ENCODE measurements at regions not wholly inside any gene's neighbourhood (a gene's known extent, or its start where the extent isn't known, plus 50 kb on each side); places are given as distances from the start of the nearest gene placed in this dataset.
"Not testable (repeated sequence)": the region's sequence is repeated elsewhere in the genome, so short reads cannot be mapped to it uniquely, and the experiment has no call there.

- not testable (repeated sequence) for H3K4me3 ChIP-seq (ENCODE audit: low read length in 3 of 3); H3K27ac ChIP-seq (ENCODE audit: low read depth, low read length); H3K4me1 ChIP-seq (ENCODE audit: control insufficient read depth in 3 of 3, insufficient read depth in 3 of 3, low read length in 3 of 3); H3K9ac ChIP-seq (ENCODE audit: low read depth in 1 of 3, low read length in 3 of 3); H3K27me3 ChIP-seq (ENCODE audit: control insufficient read depth in 3 of 3, insufficient read depth in 3 of 3, low read length in 3 of 3); H3K9me3 ChIP-seq (ENCODE audit: control insufficient read depth in 3 of 3, low read length in 3 of 3); H3K36me3 ChIP-seq (ENCODE audit: control insufficient read depth in 3 of 3, insufficient read depth in 3 of 3, low read length in 3 of 3)
These were observed 597.8 kb downstream of the TTLL7 start for GRCh38 chr1:83401146-83401545.

- not testable (repeated sequence) for H3K27ac ChIP-seq (ENCODE audit: low read depth, low read length); H3K36me3 ChIP-seq (ENCODE audit: control insufficient read depth in 3 of 3, insufficient read depth in 3 of 3, low read length in 3 of 3); H3K9ac ChIP-seq (ENCODE audit: low read depth in 1 of 3, low read length in 3 of 3); H3K4me3 ChIP-seq (ENCODE audit: low read length in 3 of 3); H3K27me3 ChIP-seq (ENCODE audit: control insufficient read depth in 3 of 3, insufficient read depth in 3 of 3, low read length in 3 of 3); H3K9me3 ChIP-seq (ENCODE audit: control insufficient read depth in 3 of 3, low read length in 3 of 3); H3K4me1 ChIP-seq (ENCODE audit: control insufficient read depth in 3 of 3, insufficient read depth in 3 of 3, low read length in 3 of 3)
These were observed 598.8 kb downstream of the TTLL7 start for GRCh38 chr1:83400173-83400572.

GRCh38 chr1:83398125-83398524, 600.8 kb downstream of the TTLL7 start:
- not testable (repeated sequence) for H3K36me3 ChIP-seq (ENCODE audit: control insufficient read depth in 3 of 3, insufficient read depth in 3 of 3, low read length in 3 of 3); H3K27me3 ChIP-seq (ENCODE audit: control insufficient read depth in 3 of 3, insufficient read depth in 3 of 3, low read length in 3 of 3); H3K4me1 ChIP-seq (ENCODE audit: control insufficient read depth in 3 of 3, insufficient read depth in 3 of 3, low read length in 3 of 3); H3K9me3 ChIP-seq (ENCODE audit: control insufficient read depth in 3 of 3, low read length in 3 of 3); H3K27ac ChIP-seq (ENCODE audit: low read depth, low read length); H3K9ac ChIP-seq (ENCODE audit: low read depth in 1 of 3, low read length in 3 of 3); H3K4me3 ChIP-seq (ENCODE audit: low read length in 3 of 3)

GRCh38 chr1:83395130-83395529, 603.8 kb downstream of the TTLL7 start:
- not testable (repeated sequence) for H3K4me3 ChIP-seq (ENCODE audit: low read length in 3 of 3); H3K9me3 ChIP-seq (ENCODE audit: control insufficient read depth in 3 of 3, low read length in 3 of 3); H3K9ac ChIP-seq (ENCODE audit: low read depth in 1 of 3, low read length in 3 of 3); H3K27me3 ChIP-seq (ENCODE audit: control insufficient read depth in 3 of 3, insufficient read depth in 3 of 3, low read length in 3 of 3); H3K36me3 ChIP-seq (ENCODE audit: control insufficient read depth in 3 of 3, insufficient read depth in 3 of 3, low read length in 3 of 3); H3K27ac ChIP-seq (ENCODE audit: low read depth, low read length); H3K4me1 ChIP-seq (ENCODE audit: control insufficient read depth in 3 of 3, insufficient read depth in 3 of 3, low read length in 3 of 3)

GRCh38 chr1:83386946-83387345, 612.0 kb downstream of the TTLL7 start:
- not testable (repeated sequence) for H3K9me3 ChIP-seq (ENCODE audit: control insufficient read depth in 3 of 3, low read length in 3 of 3); H3K27ac ChIP-seq (ENCODE audit: low read depth, low read length); H3K9ac ChIP-seq (ENCODE audit: low read depth in 1 of 3, low read length in 3 of 3); H3K4me3 ChIP-seq (ENCODE audit: low read length in 3 of 3); H3K4me1 ChIP-seq (ENCODE audit: control insufficient read depth in 3 of 3, insufficient read depth in 3 of 3, low read length in 3 of 3); H3K36me3 ChIP-seq (ENCODE audit: control insufficient read depth in 3 of 3, insufficient read depth in 3 of 3, low read length in 3 of 3); H3K27me3 ChIP-seq (ENCODE audit: control insufficient read depth in 3 of 3, insufficient read depth in 3 of 3, low read length in 3 of 3)

GRCh38 chr1:83383107-83383506, 615.8 kb downstream of the TTLL7 start:
- not testable (repeated sequence) for H3K4me1 ChIP-seq (ENCODE audit: control insufficient read depth in 3 of 3, insufficient read depth in 3 of 3, low read length in 3 of 3); H3K27me3 ChIP-seq (ENCODE audit: control insufficient read depth in 3 of 3, insufficient read depth in 3 of 3, low read length in 3 of 3); H3K36me3 ChIP-seq (ENCODE audit: control insufficient read depth in 3 of 3, insufficient read depth in 3 of 3, low read length in 3 of 3)

GRCh38 chr1:83373018-83373417, 625.9 kb downstream of the TTLL7 start:
- H3K4me3 ChIP-seq (ENCODE audit: low read length in 3 of 3); H3K27ac ChIP-seq (ENCODE audit: low read depth, low read length); H3K27me3 ChIP-seq (ENCODE audit: control insufficient read depth in 3 of 3, insufficient read depth in 3 of 3, low read length in 3 of 3); H3K4me1 ChIP-seq (ENCODE audit: control insufficient read depth in 3 of 3, insufficient read depth in 3 of 3, low read length in 3 of 3); H3K9me3 ChIP-seq (ENCODE audit: control insufficient read depth in 3 of 3, low read length in 3 of 3); H3K9ac ChIP-seq (ENCODE audit: low read depth in 1 of 3, low read length in 3 of 3); H3K36me3 ChIP-seq (ENCODE audit: control insufficient read depth in 3 of 3, insufficient read depth in 3 of 3, low read length in 3 of 3): not testable (repeated sequence)

More at GRCh38 chr1:83383107-83383506, 615.8 kb downstream of the TTLL7 start:
- H3K9me3 ChIP-seq (ENCODE audit: control insufficient read depth in 3 of 3, low read length in 3 of 3); H3K9ac ChIP-seq (ENCODE audit: low read depth in 1 of 3, low read length in 3 of 3); H3K4me3 ChIP-seq (ENCODE audit: low read length in 3 of 3); H3K27ac ChIP-seq (ENCODE audit: low read depth, low read length): not testable (repeated sequence)

- not testable (repeated sequence) for H3K27ac ChIP-seq (ENCODE audit: low read depth, low read length)
These were observed 629.1 kb downstream of the TTLL7 start for GRCh38 chr1:83369853-83370252.

GRCh38 chr1:83365320-83365719, 633.6 kb downstream of the TTLL7 start:
- H3K9ac ChIP-seq (ENCODE audit: low read depth in 1 of 3, low read length in 3 of 3); H3K27me3 ChIP-seq (ENCODE audit: control insufficient read depth in 3 of 3, insufficient read depth in 3 of 3, low read length in 3 of 3); H3K9me3 ChIP-seq (ENCODE audit: control insufficient read depth in 3 of 3, low read length in 3 of 3); H3K36me3 ChIP-seq (ENCODE audit: control insufficient read depth in 3 of 3, insufficient read depth in 3 of 3, low read length in 3 of 3); H3K4me3 ChIP-seq (ENCODE audit: low read length in 3 of 3); H3K27ac ChIP-seq (ENCODE audit: low read depth, low read length); H3K4me1 ChIP-seq (ENCODE audit: control insufficient read depth in 3 of 3, insufficient read depth in 3 of 3, low read length in 3 of 3): not testable (repeated sequence)

More at GRCh38 chr1:83369853-83370252, 629.1 kb downstream of the TTLL7 start:
- not testable (repeated sequence) for H3K4me3 ChIP-seq (ENCODE audit: low read length in 3 of 3); H3K9ac ChIP-seq (ENCODE audit: low read depth in 1 of 3, low read length in 3 of 3); H3K9me3 ChIP-seq (ENCODE audit: control insufficient read depth in 3 of 3, low read length in 3 of 3); H3K36me3 ChIP-seq (ENCODE audit: control insufficient read depth in 3 of 3, insufficient read depth in 3 of 3, low read length in 3 of 3); H3K27me3 ChIP-seq (ENCODE audit: control insufficient read depth in 3 of 3, insufficient read depth in 3 of 3, low read length in 3 of 3); H3K4me1 ChIP-seq (ENCODE audit: control insufficient read depth in 3 of 3, insufficient read depth in 3 of 3, low read length in 3 of 3)

- H3K27ac ChIP-seq (ENCODE audit: low read depth, low read length); H3K36me3 ChIP-seq (ENCODE audit: control insufficient read depth in 3 of 3, insufficient read depth in 3 of 3, low read length in 3 of 3); H3K9ac ChIP-seq (ENCODE audit: low read depth in 1 of 3, low read length in 3 of 3); H3K27me3 ChIP-seq (ENCODE audit: control insufficient read depth in 3 of 3, insufficient read depth in 3 of 3, low read length in 3 of 3); H3K4me1 ChIP-seq (ENCODE audit: control insufficient read depth in 3 of 3, insufficient read depth in 3 of 3, low read length in 3 of 3); H3K4me3 ChIP-seq (ENCODE audit: low read length in 3 of 3); H3K9me3 ChIP-seq (ENCODE audit: control insufficient read depth in 3 of 3, low read length in 3 of 3): not testable (repeated sequence)
These were observed 653.6 kb downstream of the TTLL7 start for GRCh38 chr1:83345375-83345774.

GRCh38 chr1:83343767-83344166, 655.2 kb downstream of the TTLL7 start:
- H3K4me1 ChIP-seq (ENCODE audit: control insufficient read depth in 3 of 3, insufficient read depth in 3 of 3, low read length in 3 of 3); H3K9me3 ChIP-seq (ENCODE audit: control insufficient read depth in 3 of 3, low read length in 3 of 3); H3K36me3 ChIP-seq (ENCODE audit: control insufficient read depth in 3 of 3, insufficient read depth in 3 of 3, low read length in 3 of 3); H3K27me3 ChIP-seq (ENCODE audit: control insufficient read depth in 3 of 3, insufficient read depth in 3 of 3, low read length in 3 of 3); H3K9ac ChIP-seq (ENCODE audit: low read depth in 1 of 3, low read length in 3 of 3); H3K4me3 ChIP-seq (ENCODE audit: low read length in 3 of 3); H3K27ac ChIP-seq (ENCODE audit: low read depth, low read length): not testable (repeated sequence)

Measured in skeletal muscle tissue (tissue), 3 donors.